NCI-H345 treated with DMSO at 0.1 percent for 48 hours (cell line): ENCODE measurements at regions not wholly inside any gene's neighbourhood (a gene's known extent, or its start where the extent isn't known, plus 50 kb on each side); places are given as distances from the start of the nearest gene placed in this dataset.
A peak's percentile ranks its signal among the peaks of the same experiment; 100 is the strongest.

Experiments
- DNase-seq: peaks from one replicate; lab custom pipeline; 2025; ENCODE audit not compliant: unreplicated experiment; lab: John Stamatoyannopoulos, UW

GRCh38 chr10:88059190-88059589 lies 195.8 kb downstream of the PTEN start:
- no peak for DNase-seq

GRCh38 chr10:88060762-88061161 lies 197.3 kb downstream of the PTEN start:
- DNase-seq = no peak

GRCh38 chr10:88062385-88062784 lies 199.0 kb downstream of the PTEN start:
- DNase-seq = no peak

- DNase-seq = peak; percentile 0
Measured at GRCh38 chr10:88062798-88063472, 199.5 kb downstream of the PTEN start.

GRCh38 chr10:88063861-88064557 lies 200.6 kb downstream of the PTEN start:
- no peak for DNase-seq

- no peak for DNase-seq
Measured at GRCh38 chr10:88064608-88065382, 201.4 kb downstream of the PTEN start.

GRCh38 chr10:88065383-88066049 lies 202.1 kb downstream of the PTEN start:
- no peak for DNase-seq

- DNase-seq = no peak
Measured at GRCh38 chr10:88066319-88066718, 202.9 kb downstream of the PTEN start.

GRCh38 chr10:88066876-88067275 lies 203.5 kb downstream of the PTEN start:
- DNase-seq = no peak

GRCh38 chr10:88067737-88068136 lies 204.3 kb downstream of the PTEN start:
- DNase-seq = no peak

- no peak for DNase-seq
Measured at GRCh38 chr10:88069338-88069737, 205.9 kb downstream of the PTEN start.

GRCh38 chr10:88070080-88070880 lies 206.9 kb downstream of the PTEN start:
- no peak for DNase-seq

- DNase-seq = no peak
Measured at GRCh38 chr10:88071879-88072278, 208.5 kb downstream of the PTEN start.

GRCh38 chr10:88073682-88074081 lies 210.3 kb downstream of the PTEN start:
- no peak for DNase-seq

- DNase-seq = no peak
Measured at GRCh38 chr10:88074971-88075370, 211.5 kb downstream of the PTEN start.

- DNase-seq = no peak
Measured at GRCh38 chr10:88076027-88076880, 212.8 kb downstream of the PTEN start.

- DNase-seq = no peak
Measured at GRCh38 chr10:88077977-88078376, 214.6 kb downstream of the PTEN start.

GRCh38 chr10:88080213-88080612 lies 216.8 kb downstream of the PTEN start:
- DNase-seq = no peak

- no peak for DNase-seq
Measured at GRCh38 chr10:88081457-88082054, 218.1 kb downstream of the PTEN start.
